Hepatocyte (in vitro differentiated cells): ENCODE measurements at regions not wholly inside any gene's neighbourhood (a gene's known extent, or its start where the extent isn't known, plus 50 kb on each side); places are given as distances from the start of the nearest gene placed in this dataset.

Source experiments
- CTCF ChIP-seq: fragments of 200-600 bp; sonication (generic); IDR thresholded peaks from 2 replicates; pipeline ENCODE4 v1.5.1; 2016; ENCODE audit warnings: antibody characterized with exemption, mild to moderate bottlenecking; ENCODE audit not compliant: poor library complexity
- EZH2 ChIP-seq: fragments of 200-600 bp; sonication (generic); IDR thresholded peaks from 2 replicates; pipeline ENCODE4 v1.6.1; 2016; ENCODE audit warnings: antibody characterized with exemption, mild to moderate bottlenecking, borderline replicate concordance
- EZH2phosphoT487 ChIP-seq: fragments of 200-600 bp; sonication (generic); IDR thresholded peaks from one replicate; pipeline ENCODE4 v1.6.1; 2018; ENCODE audit warnings: antibody characterized with exemption, mild to moderate bottlenecking, low read depth, moderate library complexity; ENCODE audit not compliant: unreplicated experiment, severe bottlenecking

- no peak for TF ChIP-seq CTCF
- TF ChIP-seq EZH2, result no peak
- no peak for TF ChIP-seq EZH2phosphoT487
These were observed 357.3 kb upstream of the XYLT1 start for GRCh38 chr16:17828012-17828411.
